ENCODE measurements at regions not wholly inside any gene's neighbourhood (a gene's known extent, or its start where the extent isn't known, plus 50 kb on each side); places are given as distances from the start of the nearest gene placed in this dataset.

DNA sequence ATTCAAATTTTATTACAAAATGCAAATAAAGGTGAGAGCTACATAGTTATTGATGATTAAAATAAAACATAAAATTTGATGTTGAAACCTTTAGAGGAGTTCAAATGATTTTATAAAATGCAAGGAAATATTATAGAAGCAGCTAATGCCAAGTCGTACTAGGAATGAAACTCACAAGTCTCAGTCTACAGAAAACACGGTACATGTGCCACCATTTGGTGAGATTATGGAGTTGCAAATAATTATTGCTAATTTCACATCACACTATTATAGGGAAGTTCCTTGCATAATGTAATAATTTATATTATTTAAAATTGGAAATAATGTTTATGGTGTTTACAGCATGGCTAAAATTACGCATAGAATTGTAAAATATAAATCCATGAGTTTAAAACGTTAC, 1601.7 kb upstream of the TENM3 start:
- DNase-seq: no peak

DNA sequence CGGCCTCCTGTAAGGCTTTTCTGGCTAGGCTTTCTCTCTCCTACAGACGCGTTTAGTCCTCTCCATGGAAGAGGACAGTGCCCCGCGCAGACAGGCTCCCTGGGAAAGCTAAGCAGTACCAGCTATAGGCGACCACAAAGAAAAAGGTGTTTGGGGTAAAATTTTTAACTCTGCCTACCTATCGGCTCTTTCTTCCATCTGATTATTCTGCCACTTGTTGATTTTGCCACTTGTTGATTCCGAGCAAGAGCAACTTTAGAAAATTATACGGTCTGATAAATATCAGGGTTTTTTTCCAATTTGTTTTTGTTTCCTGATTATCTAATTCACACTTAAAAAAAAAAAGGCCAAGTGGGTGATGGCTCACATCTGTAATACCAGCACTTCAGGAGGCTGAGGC, 1600.5 kb upstream of the TENM3 start:
- no peak for DNase-seq

DNA sequence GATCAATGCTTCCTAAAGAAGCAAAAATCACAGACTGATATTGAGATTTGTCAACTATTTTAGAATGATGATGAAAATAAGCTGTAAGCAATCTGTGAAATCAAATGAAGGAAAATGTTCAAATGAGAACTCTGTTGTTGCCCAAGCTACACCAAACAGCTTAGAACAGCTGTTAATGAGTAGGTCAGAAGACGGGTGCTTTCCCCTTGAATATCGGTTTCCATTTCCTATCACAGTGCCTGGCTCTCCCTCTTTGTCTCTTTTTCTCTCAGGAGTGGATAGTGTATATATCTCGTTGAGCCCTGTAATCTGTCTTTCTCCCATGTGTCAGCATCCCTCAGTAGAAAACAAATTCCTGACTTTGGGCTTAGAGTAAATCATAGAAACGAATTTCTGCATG, 1592.9 kb upstream of the TENM3 start:
- no peak for DNase-seq

DNA sequence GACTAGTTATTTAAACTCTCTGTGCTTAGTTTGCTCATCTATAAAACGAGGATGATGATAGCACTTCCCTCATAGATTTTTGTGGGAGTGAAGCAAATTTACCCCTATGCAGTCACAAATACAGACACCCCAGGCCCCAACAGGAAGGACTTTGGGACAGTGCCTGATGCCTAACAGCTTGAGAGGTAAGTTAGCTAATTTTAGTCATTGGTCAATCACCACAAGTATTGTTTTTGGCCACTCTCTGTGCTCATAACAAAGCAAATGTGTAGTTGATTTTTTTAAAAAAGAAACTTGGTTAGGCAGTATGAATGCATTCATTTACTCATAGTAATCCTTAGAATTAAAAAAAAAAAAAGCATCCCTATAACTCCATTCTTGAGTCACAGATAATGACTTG, 1590.7 kb upstream of the TENM3 start:
- DNase-seq: no peak

DNA sequence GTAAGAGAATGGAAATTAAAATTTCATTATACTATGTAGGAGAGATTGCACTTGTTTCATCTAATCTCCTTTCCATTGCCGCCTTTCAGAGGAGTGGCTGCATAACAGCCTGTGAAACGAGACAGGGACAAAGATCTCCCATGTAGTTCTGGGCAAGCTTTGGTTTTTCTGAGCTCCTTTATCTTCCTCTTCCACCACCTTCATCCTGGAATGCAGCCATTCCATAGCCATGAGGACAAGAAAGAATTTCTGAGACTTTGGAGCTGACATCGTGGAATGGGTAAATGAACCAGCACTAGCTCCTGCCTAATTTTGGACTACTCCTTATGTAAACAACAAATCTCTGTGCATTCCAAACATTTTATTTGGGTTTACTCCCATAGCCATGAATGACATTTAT, 1587.3 kb upstream of the TENM3 start:
- DNase-seq: no peak

DNA sequence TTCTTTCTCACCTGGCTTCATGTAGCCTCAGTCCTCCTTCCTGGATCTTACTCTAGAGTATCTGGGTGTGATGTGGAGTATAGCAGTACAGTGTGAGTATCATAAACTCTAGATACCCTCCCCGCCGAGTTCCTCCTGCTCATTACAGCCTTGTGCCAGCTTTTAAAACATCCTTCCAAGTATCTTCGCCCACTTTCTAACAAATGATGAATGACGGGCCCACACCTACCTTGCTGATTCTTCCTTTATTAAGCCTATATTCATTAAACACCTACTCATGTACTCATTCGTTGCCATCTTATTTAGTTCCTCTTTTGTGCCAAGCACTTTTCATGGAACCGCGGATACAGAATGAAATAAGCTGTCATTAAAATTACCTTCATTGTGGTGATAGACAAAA, 1585.3 kb upstream of the TENM3 start:
- no peak for DNase-seq

DNA sequence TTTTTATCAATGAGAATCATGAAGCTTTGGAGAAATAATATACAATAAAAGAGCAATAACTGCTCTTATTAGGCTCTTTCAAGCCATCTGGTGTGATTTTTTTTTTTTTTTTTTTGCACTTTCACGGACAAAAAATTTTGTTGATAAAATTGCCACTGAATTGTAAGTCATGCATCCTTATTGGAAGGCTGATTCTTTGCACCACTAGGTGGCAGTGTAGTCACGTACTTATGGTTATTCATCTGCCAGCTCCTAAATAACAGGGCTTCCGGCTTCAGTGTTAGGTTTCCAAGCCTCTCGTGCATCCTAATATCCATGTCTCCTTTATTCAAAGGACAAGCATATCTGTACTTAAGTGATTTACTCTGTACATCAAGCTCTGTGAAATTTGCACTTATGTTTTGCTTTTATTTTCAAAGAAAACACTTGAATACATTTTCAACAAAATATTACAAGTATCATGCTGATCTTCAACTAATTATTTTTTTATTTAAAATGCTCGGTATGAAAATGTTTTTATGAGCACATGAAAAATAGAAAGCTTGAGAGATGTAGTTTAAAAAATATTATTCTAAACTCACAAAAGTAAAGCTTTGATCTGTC, 1578.3 kb upstream of the TENM3 start:
- no peak for DNase-seq

DNA sequence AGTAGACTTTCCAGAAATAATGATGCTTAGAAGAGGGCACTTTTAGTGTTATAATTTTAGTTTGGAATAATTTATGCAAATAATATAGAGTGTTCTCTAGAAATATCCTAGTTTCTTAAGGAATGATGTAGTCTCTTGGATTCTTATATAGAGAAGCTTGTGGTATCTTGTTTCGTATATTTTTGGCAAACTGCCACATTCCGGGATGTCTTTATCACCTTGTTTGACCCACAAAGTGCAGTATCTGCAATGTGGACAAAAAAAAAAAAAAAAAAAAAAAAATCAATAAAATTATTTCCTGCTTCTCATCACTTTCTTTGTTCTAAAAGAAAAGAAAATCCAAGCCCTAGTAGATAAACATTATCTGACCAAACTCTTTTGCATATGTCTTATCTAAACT, 1577.7 kb upstream of the TENM3 start:
- DNase-seq: no peak

DNA sequence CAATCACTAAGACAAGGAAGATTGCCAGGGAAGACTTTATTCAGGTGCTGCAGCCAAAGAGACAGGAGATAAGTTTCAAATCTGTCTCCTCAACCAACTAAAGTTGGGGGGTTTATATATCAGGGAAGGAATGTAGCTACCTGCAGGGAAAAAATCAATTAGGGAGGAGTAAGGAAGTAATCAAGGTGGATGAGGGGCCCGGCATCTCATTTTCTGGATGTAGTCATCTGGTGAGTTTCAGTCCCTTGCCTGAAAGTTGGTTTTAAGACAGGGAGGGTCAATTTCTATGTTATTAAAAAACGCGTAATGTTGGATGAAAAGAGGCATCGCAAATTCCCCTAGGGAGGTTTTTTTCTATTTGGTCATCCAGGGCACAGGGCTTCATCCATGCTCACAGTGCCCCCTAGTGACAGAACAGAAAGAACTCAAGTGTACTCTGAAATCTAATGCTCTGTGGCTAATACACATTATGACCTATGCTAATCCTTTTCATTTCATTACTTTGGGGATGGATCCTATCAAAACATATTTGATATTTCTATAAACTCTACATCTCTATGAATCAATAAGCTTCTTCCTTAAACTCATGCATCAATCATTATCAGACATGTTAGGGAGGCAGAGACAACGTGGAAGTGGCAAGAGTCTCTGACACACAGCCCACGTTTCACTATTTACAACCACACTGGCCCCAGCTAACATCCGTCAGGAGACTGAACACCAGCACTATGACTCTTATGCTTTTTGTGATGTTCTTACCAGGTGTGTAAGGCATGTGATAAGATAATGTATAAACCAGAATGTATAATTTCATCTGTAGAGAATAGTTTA, 1577.0 kb upstream of the TENM3 start:
- no peak for DNase-seq

DNA sequence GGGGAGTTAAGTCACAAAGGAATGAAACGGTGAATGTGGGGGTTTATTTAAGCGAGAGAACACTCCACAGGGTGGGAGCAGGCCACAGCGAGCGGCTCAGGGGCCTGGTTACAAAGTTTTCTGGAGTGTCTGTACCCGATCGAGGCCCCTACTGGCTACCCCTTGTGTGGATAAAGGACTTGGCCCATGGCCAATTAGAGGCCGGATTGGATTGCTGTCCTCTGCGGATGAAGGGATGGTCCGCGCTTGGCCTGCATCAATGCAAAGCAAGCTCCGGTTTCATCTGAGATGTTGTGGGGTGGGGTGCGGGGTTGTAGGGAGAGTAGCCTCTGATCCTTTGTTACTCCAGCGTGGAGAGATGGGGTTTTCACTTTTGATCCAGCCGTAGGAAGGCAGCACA, 1574.5 kb upstream of the TENM3 start:
- no peak for DNase-seq

DNA sequence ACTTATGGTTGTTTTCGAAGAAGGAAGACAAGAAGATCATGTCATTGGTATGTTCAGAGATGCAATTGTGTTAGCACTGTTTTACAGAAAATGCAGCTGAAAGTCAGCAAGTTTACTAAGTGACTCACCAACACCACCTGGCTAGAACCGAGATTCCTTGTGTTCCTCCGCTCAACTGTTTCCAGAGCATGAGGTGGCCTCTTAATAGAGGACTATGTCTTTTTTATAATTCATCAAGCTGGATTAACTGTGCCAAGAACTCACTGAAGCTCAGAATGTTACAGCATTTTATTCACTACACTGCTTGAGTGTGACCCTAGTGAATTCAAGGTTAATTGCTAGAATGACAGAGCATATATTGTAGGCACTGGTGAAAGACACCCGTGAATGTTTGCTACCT, 1573.5 kb upstream of the TENM3 start:
- no peak for DNase-seq

DNA sequence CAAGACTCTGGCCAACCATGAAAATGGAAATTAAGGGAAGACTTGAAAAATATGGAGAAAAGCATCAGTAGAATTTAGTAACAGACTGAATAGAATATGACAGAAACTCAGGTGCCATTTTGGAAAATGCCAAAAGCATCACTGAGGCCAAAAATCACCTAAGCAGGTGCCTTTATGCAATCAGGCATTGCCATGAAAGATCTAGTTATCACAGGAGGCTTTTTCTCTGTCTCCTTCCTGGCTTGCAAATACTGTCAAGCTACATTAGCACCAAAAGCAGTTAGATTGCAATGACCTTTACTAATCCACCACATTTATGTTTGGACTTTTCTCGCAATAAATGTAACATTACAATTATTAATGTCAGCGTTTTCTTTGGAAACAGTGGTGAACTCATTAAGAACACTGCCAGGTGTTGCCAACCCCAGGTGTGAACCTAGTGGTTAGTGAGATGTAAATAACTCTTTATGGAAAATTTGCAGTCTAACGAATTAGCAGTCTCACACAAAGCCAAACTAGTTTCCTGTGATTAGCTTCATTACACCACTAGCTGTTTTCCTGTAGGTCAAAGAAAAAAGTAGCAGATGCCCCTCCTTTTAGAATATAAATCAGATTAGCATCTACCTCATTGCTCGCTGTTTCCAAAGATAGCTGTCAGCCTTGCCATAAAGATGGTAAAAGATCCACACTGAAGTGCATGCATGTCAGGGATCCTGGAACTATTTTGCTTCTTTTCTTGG, 1568.4 kb upstream of the TENM3 start:
- DNase-seq: no peak

DNA sequence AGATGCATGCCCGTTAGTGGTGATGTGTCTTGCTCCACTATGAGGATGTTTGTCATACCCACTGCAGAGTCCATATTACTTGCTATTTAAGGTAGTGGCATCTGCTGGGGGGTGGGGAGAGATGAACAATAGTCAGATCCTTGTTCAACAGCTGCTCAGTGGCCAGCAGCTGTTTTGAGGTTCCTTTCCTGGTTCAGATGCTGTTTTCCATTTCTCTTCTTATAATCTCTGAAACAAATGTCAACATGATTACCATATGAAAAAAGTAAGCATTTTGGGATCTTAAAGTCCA, 1567.9 kb upstream of the TENM3 start:
- no peak for DNase-seq

DNA sequence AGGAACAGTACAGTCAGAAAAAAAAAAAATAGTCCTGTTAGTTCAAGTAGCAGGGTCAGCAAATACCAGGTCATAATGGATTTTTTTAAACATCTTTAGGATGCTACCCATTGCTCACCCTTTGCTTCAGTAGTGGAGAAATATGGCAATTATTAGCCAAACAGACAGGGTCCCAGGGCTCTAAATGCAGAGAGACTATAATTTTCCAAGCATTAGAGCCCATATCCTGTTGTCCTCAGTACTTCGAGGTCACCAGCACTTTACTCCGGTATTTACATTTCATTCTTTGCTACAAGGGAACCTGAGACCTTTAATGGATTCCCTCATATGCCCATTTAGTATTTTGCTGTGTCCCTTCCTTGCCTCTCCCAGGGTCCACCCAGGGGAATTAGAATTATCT, 1562.9 kb upstream of the TENM3 start:
- DNase-seq: no peak

DNA sequence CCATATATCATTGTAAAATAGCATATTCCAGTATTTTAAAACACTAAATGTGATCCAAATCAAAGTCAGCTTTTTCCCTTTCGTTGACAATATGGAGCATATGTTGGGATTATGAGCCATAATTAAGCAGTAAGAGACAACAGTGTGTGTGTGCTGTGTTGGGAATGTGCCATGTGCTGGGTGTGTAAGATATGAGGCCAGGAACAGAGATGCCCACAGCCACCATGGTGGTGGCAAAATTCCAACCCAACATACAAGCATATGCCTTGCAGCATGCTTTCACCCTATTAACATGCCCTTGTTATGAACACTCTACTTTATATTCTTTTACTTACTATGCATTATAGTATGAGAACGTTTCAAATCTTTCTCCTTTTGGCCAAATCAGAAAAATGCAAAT, 1560.4 kb upstream of the TENM3 start:
- no peak for DNase-seq

DNA sequence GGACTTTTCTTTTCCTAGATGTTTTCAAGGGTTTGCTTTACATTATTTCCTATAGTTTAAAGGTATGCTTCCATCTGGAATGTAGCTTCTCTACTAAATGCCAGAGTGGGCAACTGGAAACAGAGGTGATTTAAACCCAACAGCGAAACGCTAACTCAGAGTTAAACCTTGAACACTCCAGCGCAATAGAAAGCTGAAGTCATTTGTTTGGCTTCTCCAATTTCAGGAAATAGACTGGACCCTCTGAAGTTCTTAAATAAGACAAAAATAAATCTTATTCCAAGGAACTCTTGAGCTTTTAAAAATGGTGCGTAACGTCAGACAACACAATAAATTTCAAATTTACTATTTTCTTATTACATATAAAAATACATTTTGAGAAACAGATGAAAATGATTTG, 1560.0 kb upstream of the TENM3 start:
- DNase-seq: no peak

DNA sequence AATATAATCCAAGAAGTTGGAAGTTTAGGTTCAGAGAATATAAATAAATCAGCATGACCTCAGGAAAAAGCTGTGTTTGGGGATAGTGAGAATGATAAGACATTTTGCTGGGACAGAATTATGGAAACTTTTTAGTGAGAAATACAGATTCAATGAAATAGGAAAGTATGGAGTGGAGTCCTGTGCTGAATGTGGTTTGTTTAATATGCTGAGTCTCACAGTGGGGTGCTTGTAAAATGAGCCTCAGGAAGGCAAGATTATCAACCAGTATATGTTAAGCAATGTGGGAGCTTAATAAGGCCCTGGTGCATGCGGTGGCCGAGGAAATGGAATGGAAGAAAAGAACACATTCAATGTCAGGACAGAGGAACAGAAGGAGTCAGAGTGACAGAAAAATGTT, 1554.7 kb upstream of the TENM3 start:
- DNase-seq: no peak

DNA sequence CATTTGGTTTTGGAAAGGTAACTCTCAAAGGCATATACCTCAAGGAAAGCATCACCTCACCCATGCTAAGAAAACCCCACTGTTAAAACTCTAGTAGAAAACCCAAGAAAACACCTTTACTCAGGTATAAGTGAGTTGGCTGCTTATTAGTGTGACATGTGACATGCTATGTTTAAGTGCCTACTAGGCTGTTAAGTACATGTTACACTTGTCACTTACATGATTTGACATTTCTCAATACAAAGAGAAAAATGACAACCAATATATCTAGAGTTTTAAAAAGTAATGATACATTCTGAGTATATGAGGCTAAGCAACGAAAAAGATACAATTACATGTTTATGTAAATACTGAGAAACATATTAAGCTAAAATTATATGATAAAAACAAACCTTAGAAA, 1548.3 kb upstream of the TENM3 start:
- no peak for DNase-seq

DNA sequence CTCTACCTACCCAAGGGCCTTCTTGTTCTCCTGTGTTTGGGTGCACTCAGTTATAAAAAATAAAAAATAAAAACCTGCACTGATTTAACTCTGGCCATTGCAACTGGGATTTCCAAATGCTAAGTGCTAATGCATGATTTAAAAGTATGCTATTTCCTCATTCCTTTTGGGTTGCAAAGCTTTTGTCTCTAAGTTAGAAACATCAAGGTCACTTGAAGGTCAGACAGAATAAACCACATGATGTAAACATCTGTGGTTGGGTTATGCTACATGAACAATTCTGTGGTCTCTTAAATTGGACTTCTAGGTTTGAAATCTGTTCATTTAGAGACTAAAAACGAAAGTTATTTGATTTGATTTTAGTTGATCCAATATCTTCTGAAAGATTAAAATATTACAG, 1547.4 kb upstream of the TENM3 start:
- DNase-seq: no peak

DNA sequence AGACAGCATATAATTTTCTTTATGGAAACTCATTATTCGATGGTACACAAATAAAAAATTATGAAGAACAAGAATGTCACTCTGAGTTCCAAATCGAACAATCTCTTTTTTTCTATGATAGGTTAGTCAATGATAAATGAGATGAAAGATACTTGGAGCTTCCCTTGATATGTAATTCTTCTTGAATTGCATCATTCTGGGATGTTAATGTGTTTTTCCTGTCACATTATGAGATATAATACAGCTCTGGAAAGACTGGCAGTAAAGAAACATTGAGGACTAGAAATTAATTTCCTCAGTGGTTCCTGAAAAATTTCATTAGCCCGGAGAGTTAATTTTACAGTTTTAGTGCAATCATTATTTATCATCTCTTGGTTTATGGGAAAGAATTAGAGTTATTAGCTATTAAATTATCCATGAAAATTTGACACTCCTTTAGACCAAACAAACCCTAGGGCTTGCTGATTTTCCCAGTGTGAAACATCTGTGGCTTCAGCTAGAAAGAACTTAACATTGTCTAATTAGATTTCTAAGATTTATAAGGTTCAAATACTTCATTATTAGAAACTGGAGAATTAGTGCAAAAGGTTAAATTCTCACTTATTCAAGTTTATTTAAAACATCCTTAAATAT, 1546.6 kb upstream of the TENM3 start:
- DNase-seq: no peak

DNA sequence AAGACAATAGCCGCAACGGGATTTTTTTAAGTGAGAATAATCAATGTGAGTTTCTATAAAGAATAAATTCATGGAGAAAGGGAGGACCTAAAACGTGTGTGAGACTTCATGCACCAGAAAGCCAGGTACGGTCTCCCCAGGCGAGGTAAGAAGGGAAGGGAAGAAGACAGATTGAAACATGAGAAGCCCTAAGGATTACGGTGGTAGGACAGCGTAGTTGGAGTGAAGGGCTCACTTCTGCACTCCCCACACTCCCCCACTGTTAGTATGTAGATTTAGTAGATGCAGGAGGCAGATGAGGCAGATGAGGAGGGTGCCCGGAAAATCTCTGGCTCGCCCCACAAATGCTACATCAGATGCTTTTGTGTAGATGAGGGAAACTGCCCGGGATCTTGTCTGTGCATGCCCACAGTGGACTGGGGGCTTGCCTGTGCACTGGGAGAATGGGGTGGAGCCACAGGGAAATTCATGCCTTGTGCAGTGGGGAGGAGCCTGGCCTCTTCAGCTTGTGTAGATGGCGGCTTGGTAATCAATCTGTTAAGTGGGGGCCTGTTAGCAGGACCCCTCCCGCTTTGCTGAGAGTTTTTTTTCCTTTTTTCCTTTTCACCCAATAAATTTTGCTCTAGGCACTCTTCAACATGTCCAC, 1544.5 kb upstream of the TENM3 start:
- no peak for DNase-seq

DNA sequence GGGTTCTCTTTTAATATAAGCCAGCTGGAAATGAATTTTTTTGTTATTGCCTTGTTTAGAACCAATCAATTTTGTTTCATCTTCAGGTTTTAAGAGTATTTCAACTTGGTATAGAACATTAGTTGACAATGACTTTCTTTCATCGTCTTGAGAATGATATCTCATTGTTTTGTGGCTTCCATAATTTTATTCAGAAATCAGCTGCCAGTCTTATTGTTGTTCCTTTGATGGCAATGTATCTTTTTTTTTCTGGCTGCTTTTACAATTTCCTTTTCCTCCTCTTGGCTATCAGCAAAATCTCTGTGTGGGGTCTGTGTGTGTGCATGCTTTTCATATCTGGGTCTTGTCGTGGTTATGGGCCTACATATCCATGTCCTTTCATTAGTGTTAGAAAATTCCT, 1536.4 kb upstream of the TENM3 start:
- no peak for DNase-seq

DNA sequence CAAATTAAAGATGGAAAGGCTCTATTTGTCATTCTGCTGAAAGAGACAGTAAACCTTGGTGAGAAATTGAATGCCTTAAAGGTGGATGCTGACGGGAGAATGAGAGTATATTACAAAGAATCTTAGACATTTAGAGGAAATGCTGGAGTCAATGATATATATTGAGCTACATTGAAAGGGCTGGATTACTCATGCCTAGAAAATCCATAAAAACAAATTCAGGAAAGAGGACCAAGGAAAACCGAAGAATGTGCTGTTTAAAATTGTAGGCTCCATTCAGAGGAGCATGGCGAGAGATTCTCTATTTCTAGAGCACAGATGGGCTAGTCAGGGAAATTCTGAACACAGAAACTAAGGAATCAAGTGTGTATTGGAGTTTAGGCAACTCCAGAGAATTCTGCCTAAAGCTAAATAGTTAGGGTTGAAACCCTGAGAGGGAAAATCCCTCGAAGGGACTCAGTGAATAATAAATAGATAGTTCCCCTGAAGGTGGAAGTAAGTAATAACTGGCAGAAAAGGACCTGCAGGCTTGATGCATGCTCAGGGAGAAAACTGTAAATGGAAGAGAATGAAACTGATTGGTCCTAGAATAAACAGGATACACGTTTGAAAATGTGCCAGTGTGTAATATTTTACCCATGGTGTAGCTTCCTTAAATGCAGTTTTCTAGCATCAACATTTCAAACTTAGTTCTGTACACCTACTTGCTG, 1532.4 kb upstream of the TENM3 start:
- DNase-seq: no peak

All from activated naive CD4-positive, alpha-beta T cell (primary cell).